ENCODE measurements at regions not wholly inside any gene's neighbourhood (a gene's known extent, or its start where the extent isn't known, plus 50 kb on each side); places are given as distances from the start of the nearest gene placed in this dataset.

DNA sequence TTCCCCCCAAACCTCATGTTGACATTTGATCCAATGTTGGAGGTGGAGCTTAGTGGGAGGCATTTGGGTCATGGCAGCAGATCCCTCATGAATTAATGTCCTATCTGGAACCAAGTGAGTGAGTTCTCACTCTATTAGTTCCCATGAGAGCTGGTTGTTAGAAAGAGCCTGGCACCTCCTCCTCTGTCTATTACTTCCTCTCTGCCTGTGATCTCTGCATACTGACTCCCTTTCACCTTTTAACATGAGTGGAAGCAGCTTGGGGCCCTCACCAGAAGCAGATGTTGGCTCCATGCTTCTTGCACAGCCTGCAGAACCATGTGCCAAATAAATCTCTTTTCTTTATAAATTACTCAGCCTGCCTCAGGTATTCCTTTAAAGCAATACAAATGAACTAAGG, 127.3 kb upstream of the RALGAPA2 start:
- TF ChIP-seq, protein P1, sequence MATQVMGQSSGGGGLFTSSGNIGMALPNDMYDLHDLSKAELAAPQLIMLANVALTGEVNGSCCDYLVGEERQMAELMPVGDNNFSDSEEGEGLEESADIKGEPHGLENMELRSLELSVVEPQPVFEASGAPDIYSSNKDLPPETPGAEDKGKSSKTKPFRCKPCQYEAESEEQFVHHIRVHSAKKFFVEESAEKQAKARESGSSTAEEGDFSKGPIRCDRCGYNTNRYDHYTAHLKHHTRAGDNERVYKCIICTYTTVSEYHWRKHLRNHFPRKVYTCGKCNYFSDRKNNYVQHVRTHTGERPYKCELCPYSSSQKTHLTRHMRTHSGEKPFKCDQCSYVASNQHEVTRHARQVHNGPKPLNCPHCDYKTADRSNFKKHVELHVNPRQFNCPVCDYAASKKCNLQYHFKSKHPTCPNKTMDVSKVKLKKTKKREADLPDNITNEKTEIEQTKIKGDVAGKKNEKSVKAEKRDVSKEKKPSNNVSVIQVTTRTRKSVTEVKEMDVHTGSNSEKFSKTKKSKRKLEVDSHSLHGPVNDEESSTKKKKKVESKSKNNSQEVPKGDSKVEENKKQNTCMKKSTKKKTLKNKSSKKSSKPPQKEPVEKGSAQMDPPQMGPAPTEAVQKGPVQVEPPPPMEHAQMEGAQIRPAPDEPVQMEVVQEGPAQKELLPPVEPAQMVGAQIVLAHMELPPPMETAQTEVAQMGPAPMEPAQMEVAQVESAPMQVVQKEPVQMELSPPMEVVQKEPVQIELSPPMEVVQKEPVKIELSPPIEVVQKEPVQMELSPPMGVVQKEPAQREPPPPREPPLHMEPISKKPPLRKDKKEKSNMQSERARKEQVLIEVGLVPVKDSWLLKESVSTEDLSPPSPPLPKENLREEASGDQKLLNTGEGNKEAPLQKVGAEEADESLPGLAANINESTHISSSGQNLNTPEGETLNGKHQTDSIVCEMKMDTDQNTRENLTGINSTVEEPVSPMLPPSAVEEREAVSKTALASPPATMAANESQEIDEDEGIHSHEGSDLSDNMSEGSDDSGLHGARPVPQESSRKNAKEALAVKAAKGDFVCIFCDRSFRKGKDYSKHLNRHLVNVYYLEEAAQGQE (IDR thresholded peaks at IDR 0.05; ENCODE audit: insufficient read depth in 1 of 2, low read depth in 2 of 2, low read length in 2 of 2) = no peak

DNA sequence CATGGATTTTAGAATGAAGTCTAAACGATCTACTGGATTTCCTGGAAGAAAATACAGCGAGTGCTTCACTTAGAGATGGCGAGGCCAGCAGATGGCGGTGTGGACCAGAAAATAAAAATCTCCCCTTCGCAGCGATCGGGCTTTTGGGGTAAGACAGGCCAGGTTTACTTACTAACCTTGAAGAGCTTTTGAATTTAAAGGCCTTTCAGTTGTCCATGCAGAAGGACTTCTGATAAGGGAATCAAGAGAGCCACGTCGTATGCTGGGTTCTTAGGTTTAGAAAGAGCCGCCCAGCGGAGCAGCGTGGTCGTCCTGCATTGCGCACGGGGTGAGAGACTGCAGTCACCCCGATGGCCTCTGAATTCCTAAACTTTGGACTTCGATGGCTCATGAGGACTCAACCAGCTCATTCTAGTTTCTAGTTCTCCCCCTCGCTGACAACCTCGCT, 125.2 kb upstream of the RALGAPA2 start:
- no peak for TF ChIP-seq SIN3A (IDR thresholded peaks at IDR 0.05; ENCODE audit: borderline replicate concordance, insufficient read depth, low read length)
- no peak for TF ChIP-seq TAF1 (IDR thresholded peaks at IDR 0.05; ENCODE audit: borderline replicate concordance, insufficient read depth, low read length)
- no peak for TF ChIP-seq FOXP2 (optimal IDR thresholded peaks at IDR 0.05; ENCODE audit: borderline replicate concordance, extremely low read depth, extremely low read length, insufficient read depth)
- TF ChIP-seq, protein P1 (IDR thresholded peaks at IDR 0.05; ENCODE audit: insufficient read depth in 1 of 2, low read depth in 2 of 2, low read length in 2 of 2) = no peak
- TF ChIP-seq POLR2AphosphoS5 (IDR thresholded peaks at IDR 0.05; ENCODE audit: low read depth, low read length) = no peak

DNA sequence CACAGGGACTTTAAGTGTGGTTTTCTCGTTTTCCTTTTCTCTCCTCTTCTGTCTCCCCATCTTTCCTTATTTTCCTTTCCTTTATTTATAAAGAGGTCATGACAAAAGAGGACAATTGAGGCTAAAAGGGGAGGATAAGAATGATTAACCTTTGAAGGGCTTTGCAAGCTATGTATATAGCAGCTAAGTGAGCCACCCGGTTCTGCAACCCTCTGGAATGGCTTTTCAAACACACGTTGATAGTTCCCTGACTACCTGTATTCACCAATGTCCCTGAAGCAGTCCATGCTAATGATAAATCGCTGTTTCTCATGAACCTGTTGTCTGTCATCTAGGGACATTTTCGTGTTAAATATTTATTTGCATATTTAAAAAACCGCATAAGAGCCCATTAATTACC, 124.4 kb upstream of the RALGAPA2 start:
- no peak for TF ChIP-seq FOXP2 (optimal IDR thresholded peaks at IDR 0.05; ENCODE audit: borderline replicate concordance, extremely low read depth, extremely low read length, insufficient read depth)
- TF ChIP-seq POLR2AphosphoS5 (IDR thresholded peaks at IDR 0.05; ENCODE audit: low read depth, low read length) = no peak
- TF ChIP-seq SIN3A (IDR thresholded peaks at IDR 0.05; ENCODE audit: borderline replicate concordance, insufficient read depth, low read length) = no peak
- TF ChIP-seq, protein P1 (IDR thresholded peaks at IDR 0.05; ENCODE audit: insufficient read depth in 1 of 2, low read depth in 2 of 2, low read length in 2 of 2) = no peak
- TF ChIP-seq TAF1 (IDR thresholded peaks at IDR 0.05; ENCODE audit: borderline replicate concordance, insufficient read depth, low read length) = no peak

DNA sequence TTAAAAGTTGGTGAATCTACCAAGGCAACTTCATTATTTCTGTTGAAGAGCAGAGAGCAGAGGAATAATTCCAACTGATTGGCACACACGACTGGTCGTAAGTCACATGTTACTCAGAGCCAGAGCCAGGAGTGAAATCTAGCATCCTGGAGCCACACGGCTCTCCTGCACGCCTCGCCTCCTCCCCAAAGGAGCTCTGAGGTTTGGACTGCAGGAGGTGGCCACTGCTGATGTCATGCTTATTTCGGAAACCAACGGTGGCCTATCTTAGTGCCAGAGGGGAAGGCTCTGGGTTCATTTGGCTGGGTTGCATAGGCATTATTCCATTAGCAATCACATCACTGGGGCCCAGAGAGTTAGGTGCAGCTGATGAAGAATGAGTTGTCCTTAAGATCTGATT, 123.5 kb upstream of the RALGAPA2 start:
- TF ChIP-seq FOXP2 (optimal IDR thresholded peaks at IDR 0.05; ENCODE audit: borderline replicate concordance, extremely low read depth, extremely low read length, insufficient read depth) (no peak), POLR2AphosphoS5 (IDR thresholded peaks at IDR 0.05; ENCODE audit: low read depth, low read length) (no peak), TAF1 (IDR thresholded peaks at IDR 0.05; ENCODE audit: borderline replicate concordance, insufficient read depth, low read length) (no peak), SIN3A (IDR thresholded peaks at IDR 0.05; ENCODE audit: borderline replicate concordance, insufficient read depth, low read length) (no peak)
- TF ChIP-seq, protein P1 (IDR thresholded peaks at IDR 0.05; ENCODE audit: insufficient read depth in 1 of 2, low read depth in 2 of 2, low read length in 2 of 2) = no peak

DNA sequence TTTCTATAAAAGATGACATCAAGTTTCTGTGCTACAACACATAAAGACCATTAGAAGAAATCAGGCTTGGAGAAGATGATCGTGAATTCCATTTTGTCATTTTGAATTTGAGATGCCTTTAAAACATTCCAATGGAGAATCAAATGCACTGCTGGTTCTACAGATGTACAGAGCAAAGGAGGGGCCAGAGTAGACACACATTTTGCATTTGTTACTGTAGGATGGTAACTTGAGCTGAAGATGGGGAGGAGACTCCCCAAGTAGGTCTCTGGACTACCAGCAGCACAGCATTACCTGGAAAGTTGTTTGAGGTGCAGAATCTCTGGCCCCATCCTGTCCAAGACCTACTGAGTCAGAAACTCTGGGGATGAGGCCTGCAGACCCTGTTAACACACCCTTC, 121.6 kb upstream of the RALGAPA2 start:
- TF ChIP-seq TAF1 (IDR thresholded peaks at IDR 0.05; ENCODE audit: borderline replicate concordance, insufficient read depth, low read length) = no peak
- TF ChIP-seq SIN3A (IDR thresholded peaks at IDR 0.05; ENCODE audit: borderline replicate concordance, insufficient read depth, low read length) = no peak
- TF ChIP-seq FOXP2 (optimal IDR thresholded peaks at IDR 0.05; ENCODE audit: borderline replicate concordance, extremely low read depth, extremely low read length, insufficient read depth) = no peak
- TF ChIP-seq, protein P1 (IDR thresholded peaks at IDR 0.05; ENCODE audit: insufficient read depth in 1 of 2, low read depth in 2 of 2, low read length in 2 of 2) = no peak
- no peak for TF ChIP-seq POLR2AphosphoS5 (IDR thresholded peaks at IDR 0.05; ENCODE audit: low read depth, low read length)
